OCI-LY3 (cell line): ENCODE measurements at regions not wholly inside any gene's neighbourhood (a gene's known extent, or its start where the extent isn't known, plus 50 kb on each side); places are given as distances from the start of the nearest gene placed in this dataset.

Experiments used
- EZH2phosphoT487 ChIP-seq: fragments of 200-600 bp; shearing (Covaris generic); IDR thresholded peaks from 2 replicates; pipeline ENCODE4 v1.6.1; 2018; ENCODE audit warnings: antibody characterized with exemption, mixed run types, low read depth
- TF ChIP-seq, protein P1 (sequence below): fragments of 200-600, 300-600 bp; sonication (generic); IDR thresholded peaks from 2 replicates; pipeline ENCODE4 v1.5.1; 2014; ENCODE audit warnings: antibody characterized with exemption, low read length, low read depth

DNA sequence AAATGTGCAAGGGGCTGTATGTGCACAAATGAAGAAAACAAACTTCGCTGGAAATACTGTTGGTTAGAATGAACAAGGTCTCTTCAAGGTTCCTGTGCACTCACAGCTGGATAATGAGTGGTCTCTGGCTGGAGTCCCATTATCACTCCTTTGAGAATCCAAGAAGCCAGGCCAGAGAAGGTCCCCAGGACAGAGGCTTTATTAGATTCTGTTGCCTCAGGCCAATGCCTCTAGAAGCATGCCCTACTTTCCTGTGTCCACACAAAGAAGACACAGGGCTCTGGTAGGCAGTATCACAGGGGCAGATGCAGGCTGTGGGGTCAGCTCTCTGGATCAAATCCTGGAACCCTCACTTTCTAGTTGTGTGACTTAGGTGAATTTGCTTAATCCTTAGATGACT lies 384.7 kb downstream of the GRIN2B start:
- TF ChIP-seq, protein P1, sequence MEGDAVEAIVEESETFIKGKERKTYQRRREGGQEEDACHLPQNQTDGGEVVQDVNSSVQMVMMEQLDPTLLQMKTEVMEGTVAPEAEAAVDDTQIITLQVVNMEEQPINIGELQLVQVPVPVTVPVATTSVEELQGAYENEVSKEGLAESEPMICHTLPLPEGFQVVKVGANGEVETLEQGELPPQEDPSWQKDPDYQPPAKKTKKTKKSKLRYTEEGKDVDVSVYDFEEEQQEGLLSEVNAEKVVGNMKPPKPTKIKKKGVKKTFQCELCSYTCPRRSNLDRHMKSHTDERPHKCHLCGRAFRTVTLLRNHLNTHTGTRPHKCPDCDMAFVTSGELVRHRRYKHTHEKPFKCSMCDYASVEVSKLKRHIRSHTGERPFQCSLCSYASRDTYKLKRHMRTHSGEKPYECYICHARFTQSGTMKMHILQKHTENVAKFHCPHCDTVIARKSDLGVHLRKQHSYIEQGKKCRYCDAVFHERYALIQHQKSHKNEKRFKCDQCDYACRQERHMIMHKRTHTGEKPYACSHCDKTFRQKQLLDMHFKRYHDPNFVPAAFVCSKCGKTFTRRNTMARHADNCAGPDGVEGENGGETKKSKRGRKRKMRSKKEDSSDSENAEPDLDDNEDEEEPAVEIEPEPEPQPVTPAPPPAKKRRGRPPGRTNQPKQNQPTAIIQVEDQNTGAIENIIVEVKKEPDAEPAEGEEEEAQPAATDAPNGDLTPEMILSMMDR, result no peak
- TF ChIP-seq EZH2phosphoT487, result no peak
